Uterus (tissue), 3 donors: ENCODE measurements at regions not wholly inside any gene's neighbourhood (a gene's known extent, or its start where the extent isn't known, plus 50 kb on each side); places are given as distances from the start of the nearest gene placed in this dataset.

Experiments
- DNase-seq, 2 donors: peaks; one replicate each; pipeline ENCODE4 v3.0.0-alpha.2; 2019 to 2020
- H3K27ac ChIP-seq, 2 donors: fragments of 200-600 bp; sonication (generic); 1 replicate in 1 of 2; 2 replicates in 1 of 2; pipeline ENCODE4 v1.5.1; 2016 to 2018
- H3K27me3 ChIP-seq, 2 donors: fragments of 200-600 bp; sonication (generic); one replicate each; pipeline ENCODE4 v1.5.1; 2018 to 2019; ENCODE audit warnings: control low read depth in 1 of 2
- H3K36me3 ChIP-seq, 2 donors: fragments of 200-600 bp; sonication (generic); one replicate each; pipeline ENCODE4 v1.5.1; 2019; ENCODE audit warnings: control low read depth in 1 of 2
- H3K4me1 ChIP-seq, 2 donors: fragments of 200-600 bp; sonication (generic); one replicate each; pipeline ENCODE4 v1.5.1; 2018 to 2019; ENCODE audit warnings: control low read depth in 1 of 2
- H3K4me3 ChIP-seq, 2 donors: fragments of 200-600 bp; sonication (generic); 1 replicate in 1 of 2; 2 replicates in 1 of 2; pipeline ENCODE4 v1.5.1; 2018 to 2019; ENCODE audit warnings: mild to moderate bottlenecking in 1 of 2
- H3K9me3 ChIP-seq, 2 donors: fragments of 200-600 bp; sonication (generic); one replicate each; pipeline ENCODE4 v1.5.1; 2019; ENCODE audit warnings: control low read depth in 1 of 2
- POLR2A ChIP-seq, 2 donors: fragments of 450-650 bp; IDR thresholded peaks; one replicate each; pipeline ENCODE4 v1.6.1; 2016; ENCODE audit warnings: antibody characterized with exemption in 2 of 2, mild to moderate bottlenecking in 1 of 2, moderate library complexity in 1 of 2
- intact Hi-C: fragments of 100-400 bp; cut with DNase I; formaldehyde crosslinking; loops from one replicate; pipeline ENCODE4 v1.15.1; 2023; ENCODE audit warnings: low total_unique reads
- TF ChIP-seq, protein P1 (sequence below), 4 experiments: fragments of 200-600 bp in 2 of 4; fragments of 450-650 bp in 2 of 4; sonication (generic) in 2 of 4; IDR thresholded peaks; one replicate each; pipeline ENCODE4 v1.5.1; 2016 to 2019; ENCODE audit warnings: antibody characterized with exemption in 4 of 4, mild to moderate bottlenecking in 2 of 4, moderate library complexity in 1 of 4
- donor health status: DM: yes; HTN: yes; CAD: no.

DNA sequence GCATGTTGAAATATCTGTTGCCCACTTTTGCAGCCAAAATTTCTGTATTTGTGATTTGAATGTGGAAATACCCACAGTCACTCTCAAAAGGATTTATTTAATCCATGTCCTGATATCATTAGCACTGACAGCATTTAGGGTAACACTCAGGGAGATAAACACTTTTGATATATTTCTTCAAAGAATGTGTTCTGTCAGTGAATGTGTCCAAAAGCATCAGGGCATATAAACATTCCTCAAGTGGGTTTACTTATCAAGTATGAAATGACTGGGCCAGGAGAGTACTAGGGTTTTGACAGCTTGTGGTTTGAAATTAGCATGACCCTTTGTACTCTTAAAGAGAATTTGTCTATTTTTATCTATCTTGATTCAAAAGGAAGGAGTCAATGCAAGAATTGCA is 1302.1 kb upstream of the ADGRL2 start:
- Histone ChIP-seq H3K4me1 (no peaks in the 10 kb centered on the region), H3K36me3 (no peaks in the 10 kb centered on the region), H3K27me3 (no peaks in the 10 kb centered on the region), H3K4me3 (no peak overlapping the region), H3K9me3 (no peaks in the 10 kb centered on the region), H3K27ac (no peak overlapping the region)
- intact Hi-C loops: no loop called here
- DNase-seq: no peak
- TF ChIP-seq, protein P1, sequence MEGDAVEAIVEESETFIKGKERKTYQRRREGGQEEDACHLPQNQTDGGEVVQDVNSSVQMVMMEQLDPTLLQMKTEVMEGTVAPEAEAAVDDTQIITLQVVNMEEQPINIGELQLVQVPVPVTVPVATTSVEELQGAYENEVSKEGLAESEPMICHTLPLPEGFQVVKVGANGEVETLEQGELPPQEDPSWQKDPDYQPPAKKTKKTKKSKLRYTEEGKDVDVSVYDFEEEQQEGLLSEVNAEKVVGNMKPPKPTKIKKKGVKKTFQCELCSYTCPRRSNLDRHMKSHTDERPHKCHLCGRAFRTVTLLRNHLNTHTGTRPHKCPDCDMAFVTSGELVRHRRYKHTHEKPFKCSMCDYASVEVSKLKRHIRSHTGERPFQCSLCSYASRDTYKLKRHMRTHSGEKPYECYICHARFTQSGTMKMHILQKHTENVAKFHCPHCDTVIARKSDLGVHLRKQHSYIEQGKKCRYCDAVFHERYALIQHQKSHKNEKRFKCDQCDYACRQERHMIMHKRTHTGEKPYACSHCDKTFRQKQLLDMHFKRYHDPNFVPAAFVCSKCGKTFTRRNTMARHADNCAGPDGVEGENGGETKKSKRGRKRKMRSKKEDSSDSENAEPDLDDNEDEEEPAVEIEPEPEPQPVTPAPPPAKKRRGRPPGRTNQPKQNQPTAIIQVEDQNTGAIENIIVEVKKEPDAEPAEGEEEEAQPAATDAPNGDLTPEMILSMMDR (IDR thresholded peaks at IDR 0.05): no peak
- TF ChIP-seq POLR2A (IDR thresholded peaks at IDR 0.05): no peak

- DNase-seq: no peak
- Histone ChIP-seq H3K27me3 (no peaks in the 10 kb centered on the region), H3K9me3 (no peaks in the 10 kb centered on the region), H3K27ac (no peak overlapping the region), H3K4me3 (no peak overlapping the region), H3K4me1 (no peaks in the 10 kb centered on the region), H3K36me3 (no peaks in the 10 kb centered on the region)
- intact Hi-C loops: no loop called here
- TF ChIP-seq POLR2A (IDR thresholded peaks at IDR 0.05): no peak
- TF ChIP-seq, protein P1 (IDR thresholded peaks at IDR 0.05): no peak
Measured at GRCh38 chr1:80495806-80496205, 1304.9 kb upstream of the ADGRL2 start.

DNA sequence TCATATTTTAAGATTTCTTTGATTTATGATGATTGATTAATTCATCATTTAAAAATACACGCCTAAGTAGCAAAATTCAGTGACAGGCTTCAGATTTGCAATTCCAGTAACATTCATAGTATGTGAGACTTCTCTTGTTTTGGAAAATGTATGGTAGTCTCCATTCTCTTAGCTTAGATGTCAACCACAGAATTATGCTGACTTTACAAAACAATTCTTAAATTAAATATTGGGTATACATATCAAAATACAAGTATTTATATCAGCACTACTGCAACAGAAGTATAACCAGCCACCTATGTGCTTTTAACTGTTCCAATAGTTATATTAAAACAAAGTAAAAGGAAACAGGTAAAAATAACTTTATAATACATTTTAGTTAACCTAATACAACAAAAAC is 1328.6 kb upstream of the ADGRL2 start:
- DNase-seq: no peak
- Histone ChIP-seq H3K36me3 (no peaks in the 10 kb centered on the region), H3K4me1 (no peaks in the 10 kb centered on the region), H3K27ac (no peak overlapping the region), H3K9me3 (no peaks in the 10 kb centered on the region), H3K27me3 (no peaks in the 10 kb centered on the region), H3K4me3 (no peak overlapping the region)
- intact Hi-C loops: no loop called here
- TF ChIP-seq, protein P1 (IDR thresholded peaks at IDR 0.05): no peak
- no peak for TF ChIP-seq POLR2A (IDR thresholded peaks at IDR 0.05)

- Histone ChIP-seq H3K36me3 (no peaks in the 10 kb centered on the region), H3K9me3 (no peaks in the 10 kb centered on the region), H3K27ac (no peak overlapping the region), H3K4me3 (no peak overlapping the region), H3K4me1 (no peaks in the 10 kb centered on the region), H3K27me3 (no peaks in the 10 kb centered on the region)
- DNase-seq: no peak
- TF ChIP-seq POLR2A (IDR thresholded peaks at IDR 0.05): no peak
- TF ChIP-seq, protein P1 (IDR thresholded peaks at IDR 0.05): no peak
- intact Hi-C loops: no loop called here
Measured at GRCh38 chr1:80468356-80468755, 1332.4 kb upstream of the ADGRL2 start.

GRCh38 chr1:80462006-80462405 is 1338.7 kb upstream of the ADGRL2 start:
- Histone ChIP-seq H3K9me3 (no peaks in the 10 kb centered on the region), H3K36me3 (no peaks in the 10 kb centered on the region), H3K4me3 (no peak overlapping the region), H3K27me3 (no peaks in the 10 kb centered on the region), H3K27ac (no peak overlapping the region), H3K4me1 (no peaks in the 10 kb centered on the region)
- intact Hi-C loops: no loop called here
- DNase-seq: no peak
- TF ChIP-seq, protein P1 (IDR thresholded peaks at IDR 0.05): no peak
- TF ChIP-seq POLR2A (IDR thresholded peaks at IDR 0.05): no peak
